Activated CD4-positive, alpha-beta T cell treated with anti-CD3 and anti-CD28 coated beads for 36 hours (primary cell): ENCODE measurements at regions not wholly inside any gene's neighbourhood (a gene's known extent, or its start where the extent isn't known, plus 50 kb on each side); places are given as distances from the start of the nearest gene placed in this dataset.

Experiments
- ATAC-seq: fragments of 200-7000 bp; cut with Tn5 transposase; one replicate; pipeline ENCODE4 v1.10.0; 2021; ENCODE audit warnings: mild to moderate bottlenecking, moderate library complexity
- CTCF ChIA-PET: fragments of 350-600 bp; sonication (Branson Sonifier 250); formaldehyde crosslinking; loops from one replicate; lab custom pipeline; 2021; ENCODE audit warnings: antibody characterized with exemption; lab: Charles Lee
- POLR2A ChIA-PET: fragments of 350-600 bp; sonication (Branson Sonifier 250); formaldehyde crosslinking; loops from one replicate; lab custom pipeline; 2021; ENCODE audit warnings: antibody characterized with exemption, inconsistent platforms; lab: Charles Lee
- DNase-seq: peaks from one replicate; pipeline ENCODE4 v3.0.0-alpha.2; 2020
- H3K27ac Mint-ChIP-seq: one replicate; pipeline ENCODE4 v1.8.0; 2021; ENCODE audit warnings: mixed read lengths
- H3K27me3 Mint-ChIP-seq: one replicate; pipeline ENCODE4 v1.8.0; 2021; ENCODE audit warnings: mixed read lengths
- H3K36me3 Mint-ChIP-seq: one replicate; pipeline ENCODE4 v1.8.0; 2021; ENCODE audit warnings: low read depth, mixed read lengths
- H3K4me1 Mint-ChIP-seq: one replicate; pipeline ENCODE4 v1.8.0; 2021; ENCODE audit warnings: mixed read lengths
- H3K4me3 Mint-ChIP-seq: one replicate; pipeline ENCODE4 v1.8.0; 2021; ENCODE audit warnings: mild to moderate bottlenecking, moderate library complexity, mixed read lengths
- H3K9me3 Mint-ChIP-seq: one replicate; pipeline ENCODE4 v1.8.0; 2021; ENCODE audit warnings: low read depth, mixed read lengths
- intact Hi-C, 2 experiments: fragments of 100-400 bp; cut with DNase I in 1 of 2; cut with micrococcal nuclease in 1 of 2; formaldehyde crosslinking; loops; one replicate each; pipeline versions ENCODE4 v1.14.2 to v1.15.1; 2022 to 2024; cut with DNase I, micrococcal nuclease

DNA sequence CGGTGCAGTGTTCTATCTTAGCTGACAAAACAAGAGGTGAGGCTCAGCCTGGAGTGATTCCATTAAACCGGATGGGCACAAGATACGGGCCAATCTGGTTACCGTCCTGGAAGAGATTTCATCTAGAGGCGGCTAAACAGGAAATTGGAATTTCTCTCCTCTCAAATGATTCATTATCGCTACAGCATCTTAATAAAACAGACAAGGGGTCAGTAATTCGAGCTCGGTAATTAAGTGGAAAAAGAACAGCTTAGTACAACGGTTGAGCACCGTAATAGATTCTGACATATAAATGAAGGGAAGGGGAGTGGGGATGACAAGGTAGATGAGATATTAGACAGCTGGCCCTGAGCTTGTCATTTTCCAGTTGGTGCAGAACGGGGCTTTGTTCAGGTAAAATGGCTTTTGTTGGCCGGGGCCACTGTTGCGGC lies 137.2 kb downstream of the EDN3 start:
- Mint-ChIP-seq H3K27me3 (peaks cover 7% of the 10 kb centered on the region), H3K27ac (no peak overlapping the region), H3K4me3 (no peak overlapping the region), H3K36me3 (no peaks in the 10 kb centered on the region), H3K4me1 (peaks cover 4% of the 10 kb centered on the region), H3K9me3 (no peaks in the 10 kb centered on the region)
- CTCF ChIA-PET, result interaction anchor here (0.9 kb wide), 1 partner anchor 18 kb away, joined by 8 read pairs; no protein-coding TSS in a partner anchor
- no peak for DNase-seq
- intact Hi-C loops, result no loop called here
- no peak for ATAC-seq
- POLR2A ChIA-PET, result no interaction called here

DNA sequence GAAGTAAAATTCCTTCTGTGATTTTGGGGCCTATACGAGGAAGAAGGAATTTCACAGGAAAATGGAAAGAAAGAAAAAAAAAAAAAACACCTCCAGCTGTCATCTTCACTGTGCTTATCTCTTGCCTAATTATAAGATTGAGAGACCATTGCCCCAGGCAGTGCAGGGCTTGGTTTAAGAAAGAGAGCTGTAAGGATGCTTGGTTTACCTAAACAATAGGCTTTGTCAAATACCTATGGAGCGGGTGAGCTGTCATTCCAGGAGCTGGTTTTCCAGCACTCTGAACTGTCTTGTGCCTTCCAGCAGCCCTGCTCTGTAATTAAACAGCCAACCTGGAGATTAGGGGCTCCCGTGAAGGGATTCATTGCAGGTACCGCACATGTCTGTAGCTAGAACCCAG lies 137.8 kb downstream of the EDN3 start:
- POLR2A ChIA-PET, result no interaction called here
- Mint-ChIP-seq H3K4me1 (peaks cover 4% of the 10 kb centered on the region), H3K27me3 (peaks cover 12% of the 10 kb centered on the region), H3K36me3 (no peaks in the 10 kb centered on the region), H3K4me3 (no peak overlapping the region), H3K27ac (no peak overlapping the region), H3K9me3 (no peaks in the 10 kb centered on the region)
- DNase-seq (no peak), ATAC-seq (no peak)
- CTCF ChIA-PET, result interaction anchor here (0.9 kb wide), 1 partner anchor 18 kb away, joined by 8 read pairs; no protein-coding TSS in a partner anchor
- intact Hi-C loops, result no loop called here

DNA sequence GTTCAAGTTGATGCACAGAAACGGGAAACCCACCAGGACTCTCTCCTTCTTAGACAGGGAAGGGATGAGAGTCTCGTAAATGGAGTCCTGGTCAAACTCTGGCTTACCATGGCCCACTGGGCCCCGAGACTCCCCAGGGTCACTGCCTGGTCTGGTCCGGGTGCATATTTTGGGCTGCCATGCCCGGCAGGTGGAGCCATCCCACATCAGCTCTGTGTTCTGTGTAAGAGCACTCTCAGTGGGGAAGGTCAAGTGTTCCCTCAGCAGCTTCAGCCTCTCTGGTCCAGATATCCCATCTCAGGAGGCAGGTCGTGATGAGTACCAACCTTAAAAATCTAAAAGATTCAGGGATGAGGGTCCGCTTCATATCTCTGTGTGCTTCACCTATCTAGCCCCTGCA lies 138.8 kb downstream of the EDN3 start:
- Mint-ChIP-seq H3K4me1 (peaks cover 4% of the 10 kb centered on the region), H3K9me3 (no peaks in the 10 kb centered on the region), H3K4me3 (no peak overlapping the region), H3K27ac (no peak overlapping the region), H3K36me3 (no peaks in the 10 kb centered on the region), H3K27me3 (peaks cover 20% of the 10 kb centered on the region)
- ChIA-PET CTCF (no interaction called here), POLR2A (no interaction called here)
- DNase-seq (no peak), ATAC-seq (no peak)
- intact Hi-C loops, result no loop called here

DNA sequence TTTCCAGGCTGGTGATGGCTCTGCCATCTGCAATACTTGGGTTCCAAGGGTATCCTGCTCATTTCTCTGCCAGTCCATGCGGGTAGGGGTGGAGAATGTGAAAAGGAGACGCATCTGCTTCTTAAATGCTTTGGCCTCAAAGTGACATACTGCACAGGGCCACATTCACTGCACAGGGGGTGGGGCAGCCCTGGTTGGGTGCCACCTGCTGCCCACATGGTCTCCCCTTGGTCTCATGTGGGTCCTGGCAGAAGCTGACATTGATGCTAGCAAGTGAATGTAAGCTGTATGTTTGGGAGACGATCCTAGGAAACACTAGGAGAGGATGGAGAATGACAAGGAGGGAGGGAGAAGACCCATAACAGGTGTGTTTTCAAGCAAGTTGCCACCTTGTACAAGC lies 140.9 kb downstream of the EDN3 start:
- Mint-ChIP-seq H3K27me3 (peaks cover 33% of the 10 kb centered on the region), H3K36me3 (no peaks in the 10 kb centered on the region), H3K9me3 (no peaks in the 10 kb centered on the region), H3K27ac (no peak overlapping the region), H3K4me3 (no peak overlapping the region), H3K4me1 (peaks cover 4% of the 10 kb centered on the region)
- CTCF ChIA-PET, result no interaction called here
- POLR2A ChIA-PET, result no interaction called here
- DNase-seq (no peak), ATAC-seq (no peak)
- intact Hi-C loops, result no loop called here

DNA sequence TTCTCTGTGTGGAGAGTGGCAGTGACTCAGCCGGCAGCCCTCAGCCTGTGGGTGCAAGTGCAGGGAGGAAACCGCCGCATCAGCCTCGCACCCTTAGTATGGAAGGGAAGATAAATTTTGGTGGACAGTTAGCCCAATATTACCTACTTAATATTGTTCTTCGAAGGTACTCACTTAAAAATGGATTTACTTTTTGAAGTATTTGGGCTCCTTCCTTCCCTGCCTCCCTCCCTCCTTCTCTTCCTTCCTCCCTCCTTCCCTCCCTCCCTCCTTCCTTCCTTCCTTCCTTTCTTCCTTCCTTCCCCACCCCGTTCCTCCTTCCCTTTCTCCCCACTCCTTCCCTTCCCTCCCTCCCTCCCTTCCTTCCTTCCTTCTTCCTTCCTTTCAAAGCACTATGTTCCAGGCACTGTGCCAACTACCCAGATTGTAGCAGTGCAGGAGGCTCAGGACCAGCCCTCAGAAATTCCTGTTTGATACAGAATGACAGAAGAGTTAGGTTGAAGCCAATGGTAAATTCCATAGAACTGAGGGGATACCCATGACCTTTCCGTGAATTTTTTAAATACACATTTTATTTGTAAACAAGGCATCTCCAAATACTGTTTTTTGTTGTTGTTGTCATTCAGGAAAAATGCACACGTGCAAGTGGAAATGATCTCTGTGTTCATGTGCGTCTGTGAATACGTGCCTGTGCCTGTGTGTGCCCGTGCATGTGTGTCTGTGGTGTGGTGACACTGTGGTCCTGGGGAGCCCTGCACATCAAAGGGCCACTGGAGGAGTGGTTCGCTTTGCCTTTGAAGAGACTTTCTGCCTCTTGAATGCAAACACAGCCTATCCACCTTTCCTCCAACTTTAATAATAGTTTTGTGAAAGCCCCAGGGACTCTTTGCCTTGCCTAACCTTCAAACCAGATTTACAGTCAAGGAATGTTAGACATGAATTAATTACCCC lies 141.7 kb downstream of the EDN3 start:
- no peak for ATAC-seq
- no peaks in the 10 kb centered on the region for H3K9me3 Mint-ChIP-seq
- CTCF ChIA-PET, result interaction anchor here (1.0 kb wide), 1 partner anchor 38 kb away, joined by 3 read pairs; no protein-coding TSS in a partner anchor

DNA sequence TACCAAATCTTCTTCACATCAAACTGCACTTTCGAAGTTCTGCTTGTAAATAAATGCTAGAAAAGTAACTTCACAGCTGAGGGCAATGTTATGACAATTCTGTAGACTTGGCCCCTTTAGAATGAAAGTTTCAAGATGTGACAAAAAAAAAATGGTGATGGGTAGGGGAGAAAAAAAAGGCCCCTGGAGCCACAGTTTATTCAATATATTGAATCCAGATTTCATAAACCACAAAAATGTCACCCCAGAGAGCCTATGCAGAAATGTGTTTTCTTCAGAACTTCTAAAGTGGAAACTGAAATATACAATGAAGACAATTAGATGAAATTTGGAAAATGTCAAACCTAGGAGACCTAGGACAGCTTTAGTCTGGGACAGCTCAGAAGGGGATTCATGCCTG lies 143.1 kb downstream of the EDN3 start:
- no peak overlapping the region for H3K4me3 Mint-ChIP-seq
- no peak for ATAC-seq
- ChIA-PET POLR2A (interaction anchor here (0.7 kb wide), 1 partner anchor 256 kb away, joined by 3 read pairs; no protein-coding TSS in a partner anchor), CTCF (no interaction called here)
- H3K27me3 Mint-ChIP-seq, result peaks cover 46% of the 10 kb centered on the region
- no peak overlapping the region for H3K27ac Mint-ChIP-seq
- H3K9me3 Mint-ChIP-seq, result no peaks in the 10 kb centered on the region
- H3K36me3 Mint-ChIP-seq, result no peaks in the 10 kb centered on the region
- intact Hi-C loops, result no loop called here
- no peak for DNase-seq
- peaks cover 4% of the 10 kb centered on the region for H3K4me1 Mint-ChIP-seq

More for the DNA sequence above, 141.7 kb downstream of the EDN3 start:
- POLR2A ChIA-PET, result no interaction called here
- Mint-ChIP-seq H3K4me3 (no peak overlapping the region), H3K36me3 (no peaks in the 10 kb centered on the region), H3K27ac (no peak overlapping the region), H3K27me3 (peaks cover 39% of the 10 kb centered on the region), H3K4me1 (peaks cover 4% of the 10 kb centered on the region)
- DNase-seq, result no peak
- intact Hi-C loops, result no loop called here

DNA sequence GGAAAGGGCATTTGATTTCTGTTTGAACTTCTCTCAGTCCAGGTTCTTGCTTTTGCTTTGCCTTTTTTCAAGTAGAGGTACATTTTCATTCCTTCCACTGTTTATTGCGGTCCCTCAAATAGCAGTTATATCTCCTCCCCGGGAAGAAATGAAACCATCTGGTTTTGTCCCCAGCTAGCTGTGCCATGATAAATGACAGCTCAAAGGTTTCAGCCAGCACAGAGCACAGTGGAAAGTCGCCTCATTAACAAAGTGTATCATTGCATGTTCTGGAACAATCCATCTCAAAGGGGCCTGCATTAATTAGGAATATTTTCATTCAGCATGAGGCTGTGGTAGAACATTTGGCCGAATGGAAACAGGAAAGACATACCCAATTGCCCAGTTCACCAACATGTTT lies 146.0 kb downstream of the EDN3 start:
- Mint-ChIP-seq H3K9me3 (no peaks in the 10 kb centered on the region), H3K36me3 (no peaks in the 10 kb centered on the region), H3K27me3 (peaks cover 58% of the 10 kb centered on the region), H3K4me3 (no peak overlapping the region), H3K27ac (no peak overlapping the region), H3K4me1 (peaks cover 4% of the 10 kb centered on the region)
- DNase-seq (no peak), ATAC-seq (no peak)
- POLR2A ChIA-PET, result no interaction called here
- CTCF ChIA-PET, result interaction anchor here (2.6 kb wide), 1 partner anchor 11 kb away, joined by 6 read pairs; no protein-coding TSS in a partner anchor
- intact Hi-C loops, result no loop called here

DNA sequence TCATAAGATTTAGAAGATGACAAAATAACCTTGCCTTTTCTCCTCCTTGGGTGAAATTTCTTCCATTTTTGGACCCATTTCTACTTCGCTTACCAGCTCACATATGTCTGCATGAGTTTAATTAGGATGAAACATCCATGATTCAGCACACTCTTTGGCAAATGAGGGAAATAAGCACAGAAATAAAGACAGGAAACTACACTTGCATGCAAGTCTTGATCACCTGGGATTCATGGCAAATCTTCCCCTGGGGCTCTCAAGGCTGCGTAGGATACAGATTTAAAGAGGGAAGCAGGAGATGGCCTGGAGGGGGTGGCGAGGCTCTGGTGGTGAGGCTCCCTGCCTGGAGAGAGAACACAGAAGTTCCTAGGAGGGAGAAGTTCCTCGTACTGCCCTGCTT lies 147.8 kb downstream of the EDN3 start:
- intact Hi-C loops, result no loop called here
- no peaks in the 10 kb centered on the region for H3K4me1 Mint-ChIP-seq
- H3K9me3 Mint-ChIP-seq, result no peaks in the 10 kb centered on the region
- no peak overlapping the region for H3K27ac Mint-ChIP-seq
- ChIA-PET POLR2A (no interaction called here), CTCF (interaction anchor here (0.6 to 2.6 kb wide), 2 partner anchors 9 to 872 kb away, joined by 3 to 6 read pairs; no protein-coding TSS in a partner anchor)
- DNase-seq (no peak), ATAC-seq (no peak)
- peaks cover 52% of the 10 kb centered on the region for H3K27me3 Mint-ChIP-seq
- H3K36me3 Mint-ChIP-seq, result no peaks in the 10 kb centered on the region
- H3K4me3 Mint-ChIP-seq, result no peak overlapping the region

DNA sequence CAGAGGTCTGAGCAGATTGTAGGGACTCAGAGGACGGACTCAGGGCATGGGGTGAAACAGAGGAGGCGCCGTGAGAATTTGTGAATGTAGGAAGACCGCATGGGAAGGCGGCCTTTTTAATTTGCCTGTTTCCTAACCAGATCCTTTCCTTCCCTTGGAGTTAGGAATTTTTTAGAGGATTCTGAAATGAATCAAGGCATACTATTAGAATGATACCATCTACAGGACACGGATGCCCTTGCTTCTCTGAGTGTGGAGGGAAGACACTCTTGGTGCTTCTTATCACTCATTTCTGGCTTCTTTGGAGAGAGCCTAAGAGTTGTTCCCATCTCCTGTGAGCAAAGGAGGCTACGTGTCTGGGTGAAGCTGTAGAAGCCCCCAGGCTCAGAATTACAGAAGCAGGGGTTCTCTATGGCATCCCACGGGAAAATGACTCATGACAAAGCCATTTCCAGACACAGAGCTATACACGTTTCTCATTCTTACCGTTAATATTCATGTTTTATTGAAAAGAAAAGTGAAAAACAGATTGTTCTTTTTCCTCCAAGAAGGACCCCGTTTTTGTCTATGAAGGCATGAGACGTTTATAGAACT lies 148.5 kb downstream of the EDN3 start:
- no peak for ATAC-seq
- H3K9me3 Mint-ChIP-seq, result no peaks in the 10 kb centered on the region
- H3K4me1 Mint-ChIP-seq, result no peaks in the 10 kb centered on the region
- intact Hi-C loops, result no loop called here
- CTCF ChIA-PET, result no interaction called here
- POLR2A ChIA-PET, result no interaction called here
- no peak for DNase-seq
- no peaks in the 10 kb centered on the region for H3K36me3 Mint-ChIP-seq
- peaks cover 46% of the 10 kb centered on the region for H3K27me3 Mint-ChIP-seq
- no peak overlapping the region for H3K4me3 Mint-ChIP-seq
- no peak overlapping the region for H3K27ac Mint-ChIP-seq

DNA sequence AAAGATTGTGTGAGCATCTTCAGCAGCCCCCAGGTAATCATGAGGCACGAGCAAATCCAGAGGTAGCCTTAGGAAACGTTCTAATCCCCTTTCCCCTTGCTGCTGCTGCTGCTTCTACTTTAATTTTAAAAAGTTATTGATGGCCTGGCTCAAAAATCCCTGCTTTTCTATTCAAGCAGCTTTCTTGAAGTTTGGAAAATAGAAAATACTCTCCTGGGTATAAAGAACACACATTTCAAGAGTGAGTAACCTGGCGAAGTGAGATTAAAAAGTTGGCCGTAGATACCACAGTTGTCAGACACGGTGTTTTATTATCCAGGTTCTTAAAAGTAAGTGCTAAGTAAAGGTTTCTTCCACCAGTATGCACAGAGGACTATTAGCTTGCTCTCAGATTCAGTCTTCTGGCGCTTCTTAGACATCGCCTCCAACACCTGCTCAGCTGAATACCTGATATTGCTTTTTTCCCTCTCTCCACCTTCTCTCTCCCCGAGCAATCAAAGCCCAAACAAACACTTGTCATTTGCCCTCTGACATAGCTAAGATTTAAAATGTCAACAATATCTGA lies 150.7 kb downstream of the EDN3 start:
- ChIA-PET POLR2A (no interaction called here), CTCF (no interaction called here)
- ATAC-seq (no peak), DNase-seq (no peak)
- no peak overlapping the region for H3K27ac Mint-ChIP-seq
- peaks cover 32% of the 10 kb centered on the region for H3K27me3 Mint-ChIP-seq
- H3K9me3 Mint-ChIP-seq, result no peaks in the 10 kb centered on the region
- no peaks in the 10 kb centered on the region for H3K4me1 Mint-ChIP-seq
- H3K36me3 Mint-ChIP-seq, result no peaks in the 10 kb centered on the region
- intact Hi-C loops, result no loop called here
- H3K4me3 Mint-ChIP-seq, result no peak overlapping the region

DNA sequence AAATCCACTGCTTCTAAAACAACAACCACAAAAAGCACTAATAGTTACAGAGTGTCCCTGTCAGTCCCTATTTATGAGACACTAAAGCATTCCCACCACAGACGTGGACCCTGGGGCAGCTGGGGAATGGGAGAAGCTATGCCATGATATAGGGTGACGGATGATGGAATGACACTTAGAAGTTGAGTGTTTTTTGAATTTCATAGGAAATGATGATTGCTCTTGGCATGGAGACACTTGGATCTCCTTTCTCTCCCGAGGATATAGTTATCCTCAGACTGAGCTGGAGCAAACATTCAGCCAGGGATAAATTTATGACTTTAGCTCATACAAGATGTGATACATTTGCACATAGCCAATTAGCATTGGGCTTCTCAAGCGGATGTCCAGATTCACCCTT lies 151.2 kb downstream of the EDN3 start:
- H3K4me3 Mint-ChIP-seq, result no peak overlapping the region
- no peaks in the 10 kb centered on the region for H3K4me1 Mint-ChIP-seq
- CTCF ChIA-PET, result no interaction called here
- H3K36me3 Mint-ChIP-seq, result no peaks in the 10 kb centered on the region
- no peak for DNase-seq
- intact Hi-C loops, result no loop called here
- ATAC-seq, result no peak
- POLR2A ChIA-PET, result no interaction called here
- H3K27me3 Mint-ChIP-seq, result peaks cover 29% of the 10 kb centered on the region
- H3K9me3 Mint-ChIP-seq, result no peaks in the 10 kb centered on the region
- no peak overlapping the region for H3K27ac Mint-ChIP-seq
